Neural cell (in vitro differentiated cells): ENCODE measurements at regions not wholly inside any gene's neighbourhood (a gene's known extent, or its start where the extent isn't known, plus 50 kb on each side); places are given as distances from the start of the nearest gene placed in this dataset.

Source experiments
- CTCF ChIP-seq: fragments of 450-650 bp; IDR thresholded peaks from 2 replicates; pipeline ENCODE4 v1.5.1; 2014; ENCODE audit warnings: antibody characterized with exemption, mild to moderate bottlenecking, moderate library complexity; ENCODE audit not compliant: poor library complexity, severe bottlenecking
- EZH2 ChIP-seq: fragments of 200-600, 300-800 bp; shearing (Covaris generic), sonication (generic); IDR thresholded peaks from 2 replicates; pipeline ENCODE4 v1.6.1; 2014; ENCODE audit warnings: antibody characterized with exemption, low read length, borderline replicate concordance, mild to moderate bottlenecking; ENCODE audit not compliant: insufficient read depth, poor library complexity, severe bottlenecking
- POLR2AphosphoS5 ChIP-seq: IDR thresholded peaks from 2 replicates; pipeline ENCODE4 v1.6.1; 2012
- RAD21 ChIP-seq: fragments of 450-650 bp; conservative IDR thresholded peaks from 2 replicates; pipeline ENCODE4 v1.6.1; 2014; ENCODE audit warnings: antibody characterized with exemption, mild to moderate bottlenecking, moderate library complexity
- REST ChIP-seq: IDR thresholded peaks from 2 replicates; pipeline ENCODE4 v1.6.1; 2012; ENCODE audit warnings: borderline replicate concordance
- SMC3 ChIP-seq: fragments of 450-650 bp; conservative IDR thresholded peaks from 2 replicates; pipeline ENCODE4 v1.6.1; 2014; ENCODE audit warnings: antibody characterized with exemption, mild to moderate bottlenecking, moderate library complexity; ENCODE audit not compliant: poor library complexity

DNA sequence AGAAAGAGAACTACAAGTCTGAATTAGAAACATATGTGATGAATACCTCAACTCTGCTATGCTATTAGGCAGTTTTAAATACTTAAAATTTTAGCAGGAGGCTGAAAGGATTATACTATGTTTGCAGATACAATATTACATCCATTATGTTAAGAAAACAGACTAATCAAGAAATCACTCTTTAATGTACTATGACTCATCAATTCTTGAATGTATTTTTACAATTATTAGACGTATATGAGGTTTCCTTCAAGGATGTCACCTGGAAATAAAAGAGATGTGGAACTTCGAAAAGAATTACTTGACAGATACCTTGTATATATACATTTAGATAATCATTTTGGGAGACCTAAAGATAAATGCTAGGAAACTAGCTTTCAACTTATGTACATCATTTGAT lies 835.6 kb upstream of the MIR17HG start:
- TF ChIP-seq CTCF = no peak
- TF ChIP-seq POLR2AphosphoS5 = no peak
- no peak for TF ChIP-seq REST
- no peak for TF ChIP-seq SMC3
- TF ChIP-seq RAD21 = no peak
- no peak for TF ChIP-seq EZH2
